Ovary (tissue), 3 donors: ENCODE measurements at regions not wholly inside any gene's neighbourhood (a gene's known extent, or its start where the extent isn't known, plus 50 kb on each side); places are given as distances from the start of the nearest gene placed in this dataset.

Source experiments
- POLR2A ChIP-seq: fragments of 450-650 bp; IDR thresholded peaks from one replicate; pipeline ENCODE4 v1.6.1; 2017; ENCODE audit warnings: antibody characterized with exemption, mild to moderate bottlenecking, moderate library complexity
- TF ChIP-seq, protein P1 (sequence below), 3 donors: fragments of 450-650 bp in 2 of 3; fragments of 200-600 bp in 1 of 3; IDR thresholded peaks; one replicate each; pipeline versions ENCODE4 v1.5.1 to v1.8.0; 2016 to 2022; ENCODE audit warnings: antibody characterized with exemption in 3 of 3, mild to moderate bottlenecking in 1 of 3
- donor health status: DM: no; HTN: no; CAD: no.

DNA sequence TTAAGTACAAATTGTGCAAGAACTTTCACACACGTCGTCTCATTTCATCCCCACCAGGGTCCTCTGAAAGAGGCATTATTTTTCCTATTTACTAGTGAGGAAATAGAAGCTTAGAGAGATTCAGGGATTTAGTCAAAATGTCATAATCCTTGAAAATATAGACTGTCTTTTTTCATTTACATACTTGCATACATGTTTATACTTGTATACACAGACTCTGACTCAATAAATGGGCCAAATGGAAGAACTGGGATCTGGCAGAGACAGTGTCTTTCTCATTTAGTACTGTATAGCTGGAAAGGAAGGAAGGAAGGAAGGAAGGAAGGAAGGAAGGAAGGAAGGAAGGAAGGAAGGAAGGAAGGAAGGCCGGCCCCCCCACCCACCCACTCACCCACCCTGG lies 357.7 kb upstream of the SOX5 start:
- TF ChIP-seq POLR2A: no peak
- TF ChIP-seq, protein P1, sequence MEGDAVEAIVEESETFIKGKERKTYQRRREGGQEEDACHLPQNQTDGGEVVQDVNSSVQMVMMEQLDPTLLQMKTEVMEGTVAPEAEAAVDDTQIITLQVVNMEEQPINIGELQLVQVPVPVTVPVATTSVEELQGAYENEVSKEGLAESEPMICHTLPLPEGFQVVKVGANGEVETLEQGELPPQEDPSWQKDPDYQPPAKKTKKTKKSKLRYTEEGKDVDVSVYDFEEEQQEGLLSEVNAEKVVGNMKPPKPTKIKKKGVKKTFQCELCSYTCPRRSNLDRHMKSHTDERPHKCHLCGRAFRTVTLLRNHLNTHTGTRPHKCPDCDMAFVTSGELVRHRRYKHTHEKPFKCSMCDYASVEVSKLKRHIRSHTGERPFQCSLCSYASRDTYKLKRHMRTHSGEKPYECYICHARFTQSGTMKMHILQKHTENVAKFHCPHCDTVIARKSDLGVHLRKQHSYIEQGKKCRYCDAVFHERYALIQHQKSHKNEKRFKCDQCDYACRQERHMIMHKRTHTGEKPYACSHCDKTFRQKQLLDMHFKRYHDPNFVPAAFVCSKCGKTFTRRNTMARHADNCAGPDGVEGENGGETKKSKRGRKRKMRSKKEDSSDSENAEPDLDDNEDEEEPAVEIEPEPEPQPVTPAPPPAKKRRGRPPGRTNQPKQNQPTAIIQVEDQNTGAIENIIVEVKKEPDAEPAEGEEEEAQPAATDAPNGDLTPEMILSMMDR (IDR thresholded peaks at IDR 0.05): no peak
